GM23248 (cell line): ENCODE measurements at regions not wholly inside any gene's neighbourhood (a gene's known extent, or its start where the extent isn't known, plus 50 kb on each side); places are given as distances from the start of the nearest gene placed in this dataset.

Experiments
- DNase-seq: peaks from one replicate; pipeline ENCODE4 v3.0.0-alpha.2; 2015
- H2AFZ ChIP-seq: fragments of 200-600 bp; sonication (generic); 2 replicates; pipeline ENCODE4 v1.6.1; 2016; ENCODE audit warnings: antibody characterized with exemption
- H3F3A ChIP-seq: fragments of 200-600 bp; sonication (generic); 2 replicates; pipeline ENCODE4 v1.6.1; 2016; ENCODE audit warnings: mild to moderate bottlenecking, antibody characterized with exemption, mixed run types; ENCODE audit not compliant: insufficient read depth
- H3K27ac ChIP-seq: fragments of 200-600 bp; sonication (generic); 2 replicates; pipeline ENCODE4 v1.5.1; 2016; ENCODE audit warnings: mild to moderate bottlenecking
- H3K27me3 ChIP-seq: fragments of 200-600 bp; sonication (generic); replicated peaks from 2 replicates; pipeline ENCODE4 v1.6.1; 2016; ENCODE audit warnings: mild to moderate bottlenecking; ENCODE audit not compliant: insufficient read depth
- H3K36me3 ChIP-seq: fragments of 200-600 bp; sonication (generic); 2 replicates; pipeline ENCODE4 v1.6.1; 2016; ENCODE audit warnings: low read depth, mild to moderate bottlenecking
- H3K4me1 ChIP-seq: fragments of 200-600 bp; sonication (generic); 2 replicates; pipeline ENCODE4 v1.6.1; 2016; ENCODE audit warnings: mild to moderate bottlenecking; ENCODE audit not compliant: insufficient read depth
- H3K4me2 ChIP-seq: fragments of 200-600 bp; sonication (generic); one replicate; pipeline ENCODE4 v1.6.1; 2016; ENCODE audit warnings: mild to moderate bottlenecking; ENCODE audit not compliant: unreplicated experiment
- H3K4me3 ChIP-seq: fragments of 200-600 bp; sonication (generic); 2 replicates; pipeline ENCODE4 v1.5.1; 2016; ENCODE audit warnings: mild to moderate bottlenecking
- H3K79me2 ChIP-seq: fragments of 200-600 bp; sonication (generic); 2 replicates; pipeline ENCODE4 v1.6.1; 2016; ENCODE audit warnings: mild to moderate bottlenecking; ENCODE audit not compliant: insufficient read depth
- H3K9ac ChIP-seq: fragments of 200-600 bp; sonication (generic); 2 replicates; pipeline ENCODE4 v1.6.1; 2016; ENCODE audit warnings: mild to moderate bottlenecking
- H3K9me2 ChIP-seq: fragments of 200-600 bp; sonication (generic); 2 replicates; pipeline ENCODE4 v1.6.1; 2016; ENCODE audit warnings: mixed run types, mild to moderate bottlenecking, moderate library complexity; ENCODE audit not compliant: insufficient read depth
- H3K9me3 ChIP-seq: fragments of 200-600 bp; sonication (generic); one replicate; pipeline ENCODE4 v1.6.1; 2017; ENCODE audit warnings: low read depth
- H4K20me1 ChIP-seq: fragments of 200-600 bp; sonication (generic); 2 replicates; pipeline ENCODE4 v1.6.0; 2016; ENCODE audit not compliant: insufficient read depth
- EZH2 ChIP-seq: fragments of 200-600 bp; sonication (generic); IDR thresholded peaks from 2 replicates; pipeline ENCODE4 v1.6.1; 2018; ENCODE audit warnings: antibody characterized with exemption, mild to moderate bottlenecking; ENCODE audit not compliant: insufficient read depth, poor library complexity, severe bottlenecking
- EZH2phosphoT487 ChIP-seq: fragments of 200-600 bp; sonication (generic); IDR thresholded peaks from 2 replicates; pipeline ENCODE4 v1.6.1; 2018; ENCODE audit warnings: antibody characterized with exemption, moderate library complexity, mild to moderate bottlenecking, low read depth; ENCODE audit not compliant: insufficient read depth
- WGBS, 2 experiments: methylation state at CpG; one replicate each; pipeline ENCODE4 v1.1.6; 2015 to 2017; ENCODE audit warnings: low lambda C conversion rate in 2 of 2, low coverage in 1 of 2; ENCODE audit errors: missing lambda C conversion rate in 2 of 2; 5-methylcytosine and 5-hydroxymethylcytosine counted together
- in situ Hi-C: fragments of 300-500 bp; cut with MboI; formaldehyde crosslinking; loops from 2 replicates; pipeline ENCODE4 v1.15.0; 2020

- H3K79me2 ChIP-seq: no peaks in the 10 kb centered on the region
- H3K27me3 ChIP-seq: peaks cover 36% of the 10 kb centered on the region; the same call in 1 of the 2 replicates
- no peaks in the 10 kb centered on the region for H3K4me1 ChIP-seq
- H3K9ac ChIP-seq: no peak overlapping the region
- no peaks in the 10 kb centered on the region for H4K20me1 ChIP-seq
- no peak overlapping the region for H3K4me3 ChIP-seq
- no peak for DNase-seq
- H3K36me3 ChIP-seq: no peaks in the 10 kb centered on the region
- no peak for TF ChIP-seq EZH2
- no peak for TF ChIP-seq EZH2phosphoT487
- H3K9me3 ChIP-seq: no peaks in the 10 kb centered on the region
- no peak overlapping the region for H3K4me2 ChIP-seq
- WGBS, 2 experiments: 47 to 52% methylated on average over 8 of the region's 8 CpGs
- H3K27ac ChIP-seq: no peak overlapping the region
- no peaks in the 10 kb centered on the region for H3F3A ChIP-seq
- H3K9me2 ChIP-seq: no peaks in the 10 kb centered on the region
- H2AFZ ChIP-seq: no peak overlapping the region
- in situ Hi-C loops: no loop called here
Measured at GRCh38 chr20:58148891-58149290, 79.6 kb downstream of the ANKRD60 start.

- Histone ChIP-seq H3K9me3 (no peaks in the 10 kb centered on the region), H3F3A (no peaks in the 10 kb centered on the region), H3K79me2 (no peaks in the 10 kb centered on the region), H3K4me2 (no peak overlapping the region), H3K9me2 (no peaks in the 10 kb centered on the region), H4K20me1 (no peaks in the 10 kb centered on the region), H3K4me3 (no peak overlapping the region), H3K9ac (no peak overlapping the region), H3K27me3 (peaks cover 35% of the 10 kb centered on the region; the same call in 1 of the 2 replicates), H3K4me1 (no peaks in the 10 kb centered on the region), H3K36me3 (no peaks in the 10 kb centered on the region), H2AFZ (no peak overlapping the region), H3K27ac (no peak overlapping the region)
- in situ Hi-C loops: no loop called here
- 79 to 85% methylated on average over 6 to 10 of the region's 10 CpGs for WGBS, 2 experiments
- DNase-seq: no peak
- TF ChIP-seq EZH2phosphoT487 (no peak), EZH2 (no peak)
Measured at GRCh38 chr20:58147628-58148370, 80.7 kb downstream of the ANKRD60 start.

GRCh38 chr20:58146746-58147140 is 81.7 kb downstream of the ANKRD60 start:
- no peaks in the 10 kb centered on the region for H4K20me1 ChIP-seq
- no peak overlapping the region for H3K4me2 ChIP-seq
- H3K9ac ChIP-seq: no peak overlapping the region
- TF ChIP-seq EZH2 (no peak), EZH2phosphoT487 (no peak)
- H3K4me1 ChIP-seq: no peaks in the 10 kb centered on the region
- no peaks in the 10 kb centered on the region for H3F3A ChIP-seq
- DNase-seq: no peak
- H3K9me2 ChIP-seq: no peaks in the 10 kb centered on the region
- H3K36me3 ChIP-seq: no peaks in the 10 kb centered on the region
- H3K27ac ChIP-seq: no peak overlapping the region
- WGBS, 2 experiments: 63 to 66% methylated on average over 11 of the region's 11 CpGs
- H3K9me3 ChIP-seq: no peaks in the 10 kb centered on the region
- no peak overlapping the region for H3K4me3 ChIP-seq
- no peaks in the 10 kb centered on the region for H3K79me2 ChIP-seq
- peaks cover 33% of the 10 kb centered on the region; the same call in 1 of the 2 replicates for H3K27me3 ChIP-seq
- in situ Hi-C loops: no loop called here
- H2AFZ ChIP-seq: no peak overlapping the region

- H3K4me3 ChIP-seq: no peak overlapping the region
- H3K27ac ChIP-seq: no peak overlapping the region
- H3K9me3 ChIP-seq: no peaks in the 10 kb centered on the region
- peaks cover 33% of the 10 kb centered on the region; the same call in 1 of the 2 replicates for H3K27me3 ChIP-seq
- no peaks in the 10 kb centered on the region for H3K4me1 ChIP-seq
- H3K9ac ChIP-seq: no peak overlapping the region
- no peaks in the 10 kb centered on the region for H3F3A ChIP-seq
- H4K20me1 ChIP-seq: no peaks in the 10 kb centered on the region
- no peaks in the 10 kb centered on the region for H3K36me3 ChIP-seq
- H3K9me2 ChIP-seq: no peaks in the 10 kb centered on the region
- in situ Hi-C loops: no loop called here
- TF ChIP-seq EZH2phosphoT487 (no peak), EZH2 (no peak)
- no peaks in the 10 kb centered on the region for H3K79me2 ChIP-seq
- no peak overlapping the region for H2AFZ ChIP-seq
- no peak overlapping the region for H3K4me2 ChIP-seq
- no peak for DNase-seq
- 16 to 17% methylated on average over 8 of the region's 8 CpGs for WGBS, 2 experiments
Measured at GRCh38 chr20:58146081-58146745, 82.2 kb downstream of the ANKRD60 start.
